ENCODE measurements at regions not wholly inside any gene's neighbourhood (a gene's known extent, or its start where the extent isn't known, plus 50 kb on each side); places are given as distances from the start of the nearest gene placed in this dataset.

GRCh38 chr1:181396171-181396670 lies 87.1 kb upstream of the CACNA1E start:
- no peaks in the 10 kb centered on the region for H3K27me3 Mint-ChIP-seq (ENCODE audit: insufficient read depth)
- no peaks in the 10 kb centered on the region for H3K36me3 Mint-ChIP-seq (ENCODE audit: low read depth)
- H3K27ac ChIP-seq (ENCODE audit: low read depth, low read length): no peak overlapping the region
- DNase-seq: no peak
- no peaks in the 10 kb centered on the region for H3K9me3 Mint-ChIP-seq
- 88 to 91% methylated on average over 3 to 5 of the region's 5 CpGs for WGBS, 2 experiments (ENCODE audit: insufficient coverage in 1 of 2, insufficient read length in 1 of 2)
- H3K9me3 ChIP-seq (ENCODE audit: control insufficient read depth, low read length): no peaks in the 10 kb centered on the region
- no peak for TF ChIP-seq CTCF (conservative IDR thresholded peaks at IDR 0.05)
- no peaks in the 10 kb centered on the region for H3K27me3 ChIP-seq (ENCODE audit: control insufficient read depth, insufficient read depth, low read length, poor library complexity, severe bottlenecking)
- no peak overlapping the region for H3K27ac Mint-ChIP-seq
- no peak overlapping the region for H3K4me3 Mint-ChIP-seq
- no peak overlapping the region for H3K9ac ChIP-seq (ENCODE audit: extremely low read depth, low read length, poor library complexity, severe bottlenecking)
- H3K4me1 Mint-ChIP-seq: peaks cover 9% of the 10 kb centered on the region
- no peaks in the 10 kb centered on the region for H3K36me3 ChIP-seq (ENCODE audit: control insufficient read depth, insufficient read depth, low read length)
- no peak overlapping the region for H3K4me3 ChIP-seq (ENCODE audit: low read length)
- H3K4me1 ChIP-seq (ENCODE audit: control insufficient read depth, insufficient read depth, low read length): no peaks in the 10 kb centered on the region

GRCh38 chr1:181396811-181397210 lies 86.5 kb upstream of the CACNA1E start:
- Mint-ChIP-seq H3K36me3 (ENCODE audit: low read depth) (no peaks in the 10 kb centered on the region), H3K27me3 (ENCODE audit: insufficient read depth) (no peaks in the 10 kb centered on the region), H3K4me3 (no peak overlapping the region), H3K27ac (no peak overlapping the region), H3K9me3 (no peaks in the 10 kb centered on the region), H3K4me1 (peaks cover 9% of the 10 kb centered on the region)
- peak; percentile 22 for DNase-seq
- Histone ChIP-seq H3K36me3 (ENCODE audit: control insufficient read depth, insufficient read depth, low read length) (no peaks in the 10 kb centered on the region), H3K9ac (ENCODE audit: extremely low read depth, low read length, poor library complexity, severe bottlenecking) (no peak overlapping the region), H3K27me3 (ENCODE audit: control insufficient read depth, insufficient read depth, low read length, poor library complexity, severe bottlenecking) (no peaks in the 10 kb centered on the region), H3K4me1 (ENCODE audit: control insufficient read depth, insufficient read depth, low read length) (no peaks in the 10 kb centered on the region), H3K9me3 (ENCODE audit: control insufficient read depth, low read length) (no peaks in the 10 kb centered on the region), H3K27ac (ENCODE audit: low read depth, low read length) (no peak overlapping the region), H3K4me3 (ENCODE audit: low read length) (no peak overlapping the region)
- 96% methylated on average over 1 of the region's 1 CpG; no CpG with 5 or more reads in 1 of the 2 experiments for WGBS, 2 experiments (ENCODE audit: insufficient coverage in 1 of 2, insufficient read length in 1 of 2)
- peak; percentile 27 for TF ChIP-seq CTCF (conservative IDR thresholded peaks at IDR 0.05)

- Mint-ChIP-seq H3K4me1 (peaks cover 6% of the 10 kb centered on the region), H3K9me3 (no peaks in the 10 kb centered on the region), H3K36me3 (ENCODE audit: low read depth) (no peaks in the 10 kb centered on the region), H3K4me3 (no peak overlapping the region), H3K27ac (no peak overlapping the region), H3K27me3 (ENCODE audit: insufficient read depth) (no peaks in the 10 kb centered on the region)
- no peak overlapping the region for H3K27ac ChIP-seq (ENCODE audit: low read depth, low read length)
- H3K9ac ChIP-seq (ENCODE audit: extremely low read depth, low read length, poor library complexity, severe bottlenecking): no peak overlapping the region
- H3K9me3 ChIP-seq (ENCODE audit: control insufficient read depth, low read length): no peaks in the 10 kb centered on the region
- no peaks in the 10 kb centered on the region for H3K27me3 ChIP-seq (ENCODE audit: control insufficient read depth, insufficient read depth, low read length, poor library complexity, severe bottlenecking)
- no peak for TF ChIP-seq CTCF (conservative IDR thresholded peaks at IDR 0.05)
- peak; percentile 28 for DNase-seq
- H3K36me3 ChIP-seq (ENCODE audit: control insufficient read depth, insufficient read depth, low read length): no peaks in the 10 kb centered on the region
- 78 to 86% methylated on average over 3 of the region's 3 CpGs for WGBS, 2 experiments (ENCODE audit: insufficient coverage in 1 of 2, insufficient read length in 1 of 2)
- H3K4me3 ChIP-seq (ENCODE audit: low read length): no peak overlapping the region
- H3K4me1 ChIP-seq (ENCODE audit: control insufficient read depth, insufficient read depth, low read length): no peaks in the 10 kb centered on the region
These were observed 85.5 kb upstream of the CACNA1E start for GRCh38 chr1:181397845-181398244.

All from endodermal cell (in vitro differentiated cells).